LoVo (cell line): ENCODE measurements at regions not wholly inside any gene's neighbourhood (a gene's known extent, or its start where the extent isn't known, plus 50 kb on each side); places are given as distances from the start of the nearest gene placed in this dataset.
A peak's percentile ranks its signal among the peaks of the same experiment; 100 is the strongest.

Source experiments
- DNase-seq: peaks from one replicate; pipeline ENCODE4 v3.0.0-alpha.2; 2016; ENCODE audit warnings: low spot score

DNA sequence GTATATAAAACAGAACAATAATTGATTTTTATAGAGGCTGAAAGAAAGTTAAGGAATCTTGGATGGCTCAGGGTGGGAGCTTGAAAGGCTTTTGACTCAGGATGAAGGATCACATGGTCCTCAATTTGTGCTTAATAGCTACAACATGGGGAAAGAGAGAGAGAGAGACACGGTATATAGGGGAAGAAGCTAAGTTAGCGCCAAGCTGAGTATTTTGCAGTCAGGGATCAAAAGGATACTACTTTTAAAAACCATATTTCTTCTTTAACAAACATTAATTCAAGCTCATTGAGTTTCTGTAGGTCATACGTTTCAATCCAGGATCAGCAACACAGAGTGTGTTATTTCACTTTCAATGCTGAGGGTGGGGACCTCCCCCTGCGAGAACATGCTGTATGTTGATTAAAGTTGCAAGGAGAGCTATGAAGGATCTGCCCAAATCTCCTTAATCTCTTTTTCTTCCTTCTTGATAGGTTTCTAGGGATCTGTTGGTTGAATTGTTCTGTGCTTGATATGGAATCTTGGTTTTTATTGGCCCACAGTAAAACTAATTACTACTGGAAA, 133.1 kb upstream of the NUDT4 start:
- no peak for DNase-seq

DNA sequence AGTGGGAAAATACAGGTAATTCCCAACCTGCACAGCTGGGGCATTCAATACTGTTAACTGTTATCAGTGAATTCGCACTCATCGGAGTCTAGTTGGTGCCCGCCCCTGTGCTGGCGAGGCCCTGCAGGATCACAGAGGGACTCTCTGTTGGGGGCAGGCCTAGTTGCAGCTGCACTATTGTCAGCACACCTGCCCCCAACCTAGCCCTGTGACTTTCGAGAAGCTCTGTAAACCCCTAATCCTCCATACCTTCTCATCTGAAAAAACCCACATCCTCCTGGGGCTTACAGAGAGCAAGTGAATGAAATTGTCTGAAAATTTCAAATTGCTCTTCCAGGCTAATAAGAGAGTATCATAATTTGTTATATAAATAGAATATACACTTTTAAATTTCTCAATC, 132.2 kb upstream of the NUDT4 start:
- no peak for DNase-seq

DNA sequence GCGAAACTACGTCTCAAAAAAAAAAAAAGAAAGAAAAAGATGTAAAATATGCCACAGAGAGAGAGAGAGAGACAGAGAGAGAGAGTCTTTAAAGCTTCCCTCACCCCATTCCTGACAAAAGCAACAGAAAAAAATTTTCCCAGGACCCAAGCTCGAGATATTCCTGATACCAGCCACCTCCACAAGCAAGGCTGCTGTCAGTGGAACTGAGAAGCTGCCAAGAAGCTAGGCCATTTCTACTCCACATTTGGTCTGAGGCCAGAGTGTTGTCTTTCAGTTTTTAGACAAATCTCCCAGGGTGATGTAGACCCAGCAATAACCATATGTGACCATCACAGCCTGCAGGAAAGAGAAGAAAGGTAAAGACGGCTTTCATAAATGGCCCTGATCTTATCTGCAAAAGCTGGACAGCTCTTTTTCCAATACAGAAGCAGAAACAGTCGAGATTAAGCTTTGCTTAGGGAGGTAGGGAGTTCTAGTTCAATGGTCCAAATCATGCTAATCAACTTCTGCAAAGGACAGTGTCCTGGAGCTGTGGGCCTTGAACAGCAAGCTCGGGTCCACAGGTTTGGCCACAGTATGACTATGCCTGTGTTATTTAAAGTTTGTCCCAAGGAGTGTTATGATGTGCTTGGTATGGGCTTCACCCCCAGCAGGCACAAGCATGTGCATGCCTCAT, 130.3 kb upstream of the NUDT4 start:
- no peak for DNase-seq

DNA sequence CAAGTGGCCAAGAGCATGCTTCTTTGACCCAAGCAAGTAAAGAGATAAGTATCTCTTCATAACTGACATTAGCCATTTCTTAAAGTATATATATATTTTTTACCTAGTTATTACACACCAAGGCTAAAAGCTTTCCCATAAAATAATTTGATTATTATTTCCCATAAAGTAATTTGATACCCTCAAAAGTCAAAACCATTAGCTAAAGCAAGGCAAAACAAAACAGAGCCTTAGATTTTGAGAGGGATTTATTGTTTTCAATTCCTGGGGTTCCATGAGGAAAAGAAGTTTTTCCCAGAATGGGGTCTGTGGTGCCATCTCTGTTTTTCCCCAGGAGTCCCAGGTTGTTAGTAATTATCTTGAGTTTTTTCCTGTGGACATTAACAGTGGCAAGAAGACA, 125.5 kb upstream of the NUDT4 start:
- DNase-seq: no peak

DNA sequence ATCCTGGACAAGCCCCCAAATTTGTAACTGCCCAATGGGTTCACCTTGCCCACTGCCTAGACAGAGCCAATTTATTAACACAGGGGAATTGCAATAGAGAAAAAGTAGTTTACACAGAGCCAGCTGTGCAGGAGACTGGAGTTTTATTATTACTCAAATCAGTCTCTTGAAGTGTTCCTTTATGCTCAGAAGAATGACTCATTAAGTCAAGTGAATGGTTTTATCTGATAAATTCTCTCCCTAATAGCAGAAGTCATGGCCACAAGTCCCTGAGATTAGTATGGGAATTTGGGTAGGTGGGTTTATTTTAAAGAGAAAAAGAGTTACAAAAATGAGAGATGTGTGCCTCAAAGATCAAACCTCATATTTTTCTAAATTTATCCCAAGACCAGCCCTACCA, 122.8 kb upstream of the NUDT4 start:
- no peak for DNase-seq

DNA sequence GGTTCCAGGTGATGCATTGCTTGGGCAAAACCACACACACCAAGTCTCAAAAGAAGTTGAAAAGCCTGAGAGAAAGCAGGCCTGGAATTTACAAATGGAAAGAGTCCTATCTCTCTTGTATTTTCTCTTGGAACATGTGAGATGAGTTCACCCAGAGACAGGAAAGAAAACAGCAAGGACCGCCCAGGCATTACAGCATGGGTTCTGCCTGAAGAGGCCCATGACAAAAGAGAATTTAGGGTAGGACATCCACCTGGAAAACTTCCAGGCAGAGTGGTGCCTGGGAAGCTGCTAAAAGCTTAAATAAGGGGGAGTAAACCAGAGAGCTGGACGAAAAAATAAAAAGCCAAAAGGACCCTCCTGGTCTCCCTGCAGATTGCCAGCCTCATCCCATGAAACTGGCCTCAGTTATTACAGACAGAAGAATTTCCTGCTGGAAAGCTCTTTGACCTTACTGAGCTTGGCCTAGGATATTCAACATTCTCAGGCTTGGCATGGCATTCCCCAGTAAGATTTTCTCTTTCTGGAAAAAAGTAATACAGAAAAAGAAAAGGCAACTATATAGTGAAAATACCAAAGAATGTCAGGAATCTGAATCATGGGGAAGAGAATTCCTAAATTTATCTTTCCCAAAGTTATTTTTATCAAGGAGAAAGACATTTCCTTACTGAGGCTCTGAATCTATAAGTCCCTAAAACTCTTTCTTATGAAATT, 121.3 kb upstream of the NUDT4 start:
- DNase-seq: no peak

DNA sequence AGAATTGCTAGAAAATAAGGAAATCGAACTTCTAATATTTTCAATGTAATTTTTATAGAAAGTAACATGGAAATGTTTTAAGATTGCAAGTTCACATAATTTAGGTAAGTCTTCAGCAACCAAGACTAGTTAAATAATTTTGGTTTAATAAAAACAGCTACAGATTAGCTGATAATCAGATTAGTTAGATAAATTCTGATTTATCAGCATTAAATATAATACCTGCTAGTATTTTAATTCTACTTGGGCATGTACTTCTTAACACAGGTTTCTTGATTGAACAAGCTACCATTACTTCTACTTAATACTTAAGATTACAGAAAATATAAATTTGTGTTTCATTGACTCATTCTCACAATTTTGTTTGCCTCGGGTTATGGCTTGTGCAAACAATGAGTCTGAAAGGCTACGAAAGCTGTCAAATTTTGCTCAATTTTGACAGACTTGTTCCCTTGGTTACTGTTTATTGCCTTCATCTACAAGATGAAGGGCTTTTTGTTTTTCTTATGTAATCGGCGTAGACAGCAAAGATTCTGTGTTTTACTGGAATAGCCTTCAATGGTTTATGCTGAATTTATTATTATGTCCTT, 116.1 kb upstream of the NUDT4 start:
- no peak for DNase-seq

DNA sequence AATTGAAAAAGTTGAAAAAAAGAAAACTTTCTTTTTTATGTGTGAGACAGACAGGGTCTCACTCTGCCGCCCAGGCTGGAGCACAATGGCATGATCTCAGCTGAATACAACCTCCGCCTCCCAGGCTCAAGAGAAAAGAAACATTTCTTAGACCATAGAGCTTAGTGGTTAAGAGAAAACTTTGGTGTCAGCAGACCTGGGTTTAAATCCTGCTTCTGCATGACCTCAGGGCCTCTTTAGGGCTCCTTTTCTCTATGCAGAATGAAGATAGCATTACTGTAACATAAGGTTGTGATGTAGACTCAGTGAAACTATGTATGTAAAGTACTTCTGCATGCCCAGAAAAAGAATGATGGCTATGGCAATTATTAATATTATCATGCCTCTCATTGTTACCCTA, 104.7 kb upstream of the NUDT4 start:
- DNase-seq: no peak

DNA sequence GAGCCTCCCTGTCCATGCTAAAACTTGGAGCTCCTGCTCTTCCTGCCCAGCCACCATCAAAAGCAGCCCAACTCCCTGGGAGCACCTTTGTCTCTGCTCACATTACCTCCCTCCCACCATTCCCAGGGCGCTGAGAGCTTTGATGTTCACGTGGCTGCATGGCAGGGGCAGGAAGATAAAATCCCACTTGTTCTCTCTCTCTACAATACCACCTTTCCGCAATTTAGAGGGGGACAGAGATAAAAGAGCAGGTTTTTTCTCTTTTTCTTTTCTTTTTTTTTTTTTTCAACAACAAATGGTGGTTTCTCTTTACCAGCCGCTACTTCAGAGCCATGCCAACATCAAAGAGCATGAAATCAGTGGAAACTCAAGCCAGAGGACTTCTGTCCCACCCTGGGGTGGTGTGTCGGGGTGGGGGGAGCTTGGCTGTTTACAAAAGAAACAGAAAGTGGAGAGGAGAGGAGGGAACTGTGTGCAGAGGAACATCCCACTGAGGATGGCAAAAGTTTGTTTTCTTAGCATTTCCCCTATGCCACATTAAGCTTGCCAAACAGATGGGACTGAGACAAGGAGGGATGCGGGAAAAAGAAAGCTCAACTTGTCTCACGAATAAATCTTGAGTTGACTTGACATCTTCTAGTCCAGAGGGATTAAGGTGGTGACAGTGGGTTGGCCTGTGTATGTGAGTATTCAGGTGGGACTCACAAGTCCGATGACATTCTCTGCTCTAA, 103.7 kb upstream of the NUDT4 start:
- no peak for DNase-seq

DNA sequence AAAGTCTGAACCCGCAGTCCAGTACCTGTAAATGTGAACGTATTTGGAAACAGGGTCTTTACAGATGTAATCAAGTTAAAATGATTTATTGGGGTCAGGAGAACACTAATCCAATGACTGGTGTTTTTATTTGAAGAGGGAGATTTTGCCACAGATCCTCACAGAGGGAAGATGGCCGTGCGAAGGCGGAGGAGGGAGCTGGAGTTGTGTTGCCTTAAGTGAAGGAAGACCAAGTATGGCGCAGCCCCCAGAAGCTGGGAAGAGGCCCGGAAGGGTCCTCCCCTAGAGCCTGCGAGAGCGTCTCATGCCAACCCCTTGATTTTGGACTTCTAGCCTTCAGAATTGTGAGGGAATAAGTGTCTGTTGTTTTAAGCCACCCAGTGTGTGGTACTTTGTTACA, 102.8 kb upstream of the NUDT4 start:
- no peak for DNase-seq

DNA sequence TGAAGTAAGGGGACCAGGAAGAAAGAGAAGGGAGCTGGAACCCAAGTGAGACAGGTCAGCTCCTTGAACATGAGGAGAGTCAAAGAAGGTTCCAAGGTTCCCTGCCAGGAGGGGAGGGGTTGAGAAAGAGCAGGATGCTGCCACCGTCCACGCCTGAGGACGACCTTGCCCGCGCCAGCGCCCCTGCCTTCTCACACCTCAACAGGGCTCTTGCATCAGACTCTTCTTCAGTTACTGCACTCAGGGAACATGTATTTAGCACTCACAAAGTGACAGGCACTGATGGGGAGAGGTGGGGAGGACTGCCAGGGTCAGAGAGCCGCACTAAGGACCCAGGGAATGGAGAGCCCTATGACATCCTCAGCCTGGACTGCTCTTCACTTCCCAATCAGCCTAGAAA, 102.1 kb upstream of the NUDT4 start:
- no peak for DNase-seq

DNA sequence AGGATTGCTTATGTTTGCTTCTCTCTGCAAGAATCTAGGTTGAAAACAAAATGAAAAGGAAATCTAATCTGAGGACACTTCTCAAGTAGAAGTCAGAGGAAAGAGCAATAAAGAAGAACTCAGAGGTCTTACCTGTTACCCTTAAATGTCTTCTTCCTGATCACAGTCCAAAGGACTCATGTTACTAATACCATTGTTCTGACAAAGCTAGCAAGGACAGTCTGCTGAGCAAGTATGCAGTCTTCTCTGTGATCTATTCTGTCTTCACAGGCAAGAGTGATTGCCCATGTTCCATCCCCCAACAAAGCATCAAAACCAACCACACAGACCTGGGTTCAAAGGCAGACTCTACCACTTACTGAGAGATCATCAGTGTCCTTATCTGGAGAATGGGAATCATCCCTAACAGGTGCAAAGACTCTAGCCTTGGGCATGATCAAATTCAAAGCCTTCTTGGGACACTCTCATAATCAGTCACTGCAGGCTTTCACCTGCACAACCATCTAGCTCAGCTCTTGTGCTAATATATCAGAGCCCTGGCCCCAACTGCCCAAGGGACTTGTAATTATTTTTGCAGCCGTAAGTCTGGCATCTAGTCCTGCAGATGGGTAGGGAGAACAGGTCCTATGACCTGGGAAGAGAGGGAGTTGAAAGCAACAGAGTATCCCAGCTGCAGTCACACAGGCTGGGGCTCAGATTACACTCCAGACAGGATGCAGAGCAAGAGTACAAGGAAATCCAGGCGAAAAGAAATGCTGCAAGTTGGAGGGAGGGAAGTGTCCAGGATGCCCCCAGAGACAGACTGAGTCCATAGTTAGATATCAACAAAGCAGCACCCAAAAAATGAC, 97.9 kb upstream of the NUDT4 start:
- DNase-seq: no peak

DNA sequence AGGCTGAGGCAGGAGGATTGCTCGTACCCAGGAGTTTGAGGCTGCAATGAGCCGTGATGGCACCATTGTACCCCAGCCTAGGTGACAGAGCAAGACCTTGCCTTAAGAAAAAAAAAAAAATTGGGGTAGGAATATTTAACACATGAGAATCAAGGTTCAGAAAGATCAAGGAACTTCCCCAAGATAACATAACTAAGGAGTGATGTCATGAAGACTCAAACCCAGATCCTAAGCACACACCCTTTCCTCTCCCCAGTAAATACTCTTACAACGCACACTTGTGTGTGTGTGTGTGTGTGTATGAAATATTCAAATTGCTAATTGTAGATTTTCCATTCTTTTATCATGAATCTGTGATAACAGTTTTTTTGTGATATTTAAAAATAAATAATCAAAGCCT, 90.6 kb upstream of the NUDT4 start:
- peak; percentile 81 for DNase-seq

DNA sequence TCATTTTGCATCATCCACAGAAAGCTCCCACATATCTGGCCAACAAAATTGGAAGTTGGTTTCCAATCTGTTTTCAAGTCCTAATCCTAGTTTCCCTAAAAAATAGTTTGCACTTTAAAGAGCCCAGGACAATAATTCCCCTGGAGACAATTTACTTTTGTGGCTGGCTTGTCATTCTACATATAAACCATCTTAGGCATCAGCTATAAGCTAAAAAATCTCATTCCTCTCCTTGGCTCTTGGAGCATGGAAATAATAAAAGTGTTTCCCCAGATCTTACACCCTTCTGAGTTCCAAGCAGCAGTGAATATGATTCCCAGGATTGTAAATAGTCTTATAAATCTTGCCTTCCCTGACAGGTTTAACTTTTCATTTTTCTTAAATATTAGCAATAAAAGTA, 89.1 kb upstream of the NUDT4 start:
- no peak for DNase-seq

DNA sequence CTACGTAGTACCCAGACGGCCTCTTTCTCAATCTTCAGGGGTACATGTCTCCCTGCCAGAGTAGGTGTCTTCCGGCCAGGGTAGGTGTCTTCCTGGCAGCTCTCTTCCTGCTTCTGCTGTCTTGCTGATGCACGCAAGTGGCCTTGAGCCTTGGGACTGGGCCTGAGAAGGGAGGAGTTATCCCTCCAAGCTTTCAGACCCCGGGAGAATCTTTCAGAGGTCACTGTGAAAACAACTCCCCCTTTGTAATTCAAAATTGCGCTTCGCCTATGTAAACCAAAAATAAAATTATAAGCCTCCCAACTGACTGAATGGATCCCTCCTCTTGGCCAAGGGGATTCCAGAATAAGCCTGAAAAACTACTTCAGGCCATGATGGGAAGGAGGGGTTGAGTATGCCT, 87.3 kb upstream of the NUDT4 start:
- no peak for DNase-seq

DNA sequence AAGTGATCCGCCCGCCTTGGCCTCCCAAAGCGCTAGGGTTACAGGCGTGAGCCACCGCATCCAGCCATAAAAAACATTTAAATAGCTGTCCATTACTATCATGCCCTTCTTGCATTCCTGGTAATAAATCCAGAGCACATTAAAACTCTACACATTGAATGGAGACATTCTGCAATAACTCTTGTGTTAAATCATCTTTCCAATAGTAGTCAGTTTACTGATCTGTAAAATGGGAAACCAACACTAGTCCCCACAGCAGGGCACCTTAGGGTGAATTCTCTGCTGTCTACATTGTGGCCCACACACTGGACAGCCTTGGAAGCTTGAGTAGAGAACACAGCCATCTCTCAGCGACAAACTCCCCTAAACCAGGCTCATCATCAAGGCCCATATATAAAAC, 85.5 kb upstream of the NUDT4 start:
- DNase-seq: no peak

DNA sequence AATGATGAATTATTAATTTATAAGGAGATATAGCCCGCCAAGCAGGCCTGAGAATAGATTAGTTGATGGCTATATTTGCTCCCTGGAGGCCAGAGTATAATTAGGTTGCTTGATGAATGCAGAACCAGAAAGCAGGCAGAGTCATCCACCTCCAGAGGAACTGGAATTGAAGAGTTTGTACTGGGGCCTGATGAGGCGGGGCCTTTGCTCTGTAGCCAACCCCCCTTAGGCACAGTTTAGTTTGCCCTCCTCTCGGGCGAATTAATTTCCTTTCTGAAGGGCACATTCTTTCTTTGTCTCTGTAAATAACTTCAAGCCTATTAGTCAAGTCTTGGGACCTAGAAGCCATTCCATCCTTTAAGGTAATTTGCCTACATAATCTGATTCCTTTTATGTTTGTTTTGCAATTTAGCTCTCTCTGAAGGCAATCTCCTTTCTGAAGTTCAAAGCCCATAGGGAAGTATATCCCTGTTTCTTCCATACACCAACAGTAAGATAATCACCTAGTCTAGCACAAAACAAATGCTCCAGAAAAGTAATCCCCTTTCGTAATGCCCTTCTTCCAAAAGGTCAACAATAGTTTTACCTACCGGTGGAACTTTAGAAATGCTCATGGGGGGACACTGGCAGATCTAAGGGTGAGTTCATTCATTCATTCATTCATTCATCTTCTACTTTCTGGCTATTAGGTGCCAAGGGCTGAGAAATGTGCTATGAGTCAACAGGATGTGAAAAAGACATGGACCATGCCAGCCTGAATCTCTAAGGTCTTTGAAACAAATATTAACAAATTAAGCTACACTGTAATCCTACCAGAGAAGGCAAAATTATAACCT, 84.8 kb upstream of the NUDT4 start:
- no peak for DNase-seq

DNA sequence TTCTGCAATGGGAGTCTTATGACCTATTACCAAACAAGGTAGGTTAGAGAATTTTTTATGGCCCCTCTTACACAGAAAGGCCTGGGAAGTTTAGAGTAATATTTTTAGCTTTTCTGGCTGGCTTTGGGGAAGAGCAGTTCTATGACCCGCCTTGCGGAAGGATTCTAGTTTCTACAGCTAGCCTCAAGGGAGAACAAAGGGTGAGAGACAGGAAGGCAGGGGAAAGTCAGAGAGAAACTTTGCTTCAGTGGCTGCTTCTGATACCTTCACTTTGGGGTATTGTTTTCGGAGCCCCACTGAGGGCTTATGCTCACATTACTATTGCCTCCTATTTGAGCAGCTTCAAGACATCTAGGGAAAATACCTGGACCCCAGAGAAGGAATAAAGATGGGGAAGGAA, 80.7 kb upstream of the NUDT4 start:
- no peak for DNase-seq

DNA sequence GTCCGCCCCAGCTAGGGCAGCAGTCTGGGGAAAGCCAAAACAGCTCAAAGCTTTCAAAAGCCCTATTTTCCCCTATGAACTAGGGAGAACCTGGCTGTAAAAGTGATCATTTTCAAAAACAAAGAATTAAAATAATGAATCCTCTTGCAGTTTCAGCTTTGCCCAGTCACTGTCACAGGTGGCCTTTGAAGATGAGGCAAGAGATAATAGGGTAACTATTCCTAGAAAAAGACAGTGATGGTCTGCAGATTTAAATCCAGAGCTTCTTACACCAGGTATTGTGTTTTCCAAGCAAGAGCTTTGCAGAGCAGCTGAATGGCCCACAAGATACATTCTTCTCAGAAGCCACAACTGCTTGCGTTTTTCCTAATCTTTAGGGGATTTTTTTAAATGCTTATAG, 80.2 kb upstream of the NUDT4 start:
- DNase-seq: no peak

DNA sequence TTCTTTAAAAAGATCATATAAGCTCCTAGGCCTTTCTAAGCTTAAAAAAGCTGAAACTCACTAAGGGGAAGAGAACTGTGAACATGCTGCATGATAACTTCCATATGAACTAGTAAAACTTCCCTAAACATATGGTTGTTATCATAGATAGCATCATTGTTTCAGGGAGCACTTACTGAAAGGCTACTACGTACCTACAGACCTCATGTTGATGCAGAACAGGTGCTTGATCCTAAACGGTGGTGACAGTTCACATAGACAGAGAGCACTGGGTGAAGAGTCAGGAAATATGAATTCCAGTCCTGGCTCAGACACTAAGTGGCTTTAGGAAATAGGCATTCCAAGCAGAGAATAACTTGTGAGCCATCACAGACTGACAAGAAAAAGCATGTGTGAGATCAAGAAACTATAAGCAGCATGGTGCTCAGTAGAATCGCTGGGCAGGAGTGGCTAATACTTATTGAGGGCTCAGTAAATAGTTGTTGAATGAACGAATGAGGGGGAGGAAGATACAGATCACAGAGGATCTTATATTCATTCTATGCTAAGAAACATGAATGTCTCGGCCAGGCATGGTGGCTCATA, 78.4 kb upstream of the NUDT4 start:
- DNase-seq: no peak
